ENCODE measurements at regions not wholly inside any gene's neighbourhood (a gene's known extent, or its start where the extent isn't known, plus 50 kb on each side); places are given as distances from the start of the nearest gene placed in this dataset.

DNA sequence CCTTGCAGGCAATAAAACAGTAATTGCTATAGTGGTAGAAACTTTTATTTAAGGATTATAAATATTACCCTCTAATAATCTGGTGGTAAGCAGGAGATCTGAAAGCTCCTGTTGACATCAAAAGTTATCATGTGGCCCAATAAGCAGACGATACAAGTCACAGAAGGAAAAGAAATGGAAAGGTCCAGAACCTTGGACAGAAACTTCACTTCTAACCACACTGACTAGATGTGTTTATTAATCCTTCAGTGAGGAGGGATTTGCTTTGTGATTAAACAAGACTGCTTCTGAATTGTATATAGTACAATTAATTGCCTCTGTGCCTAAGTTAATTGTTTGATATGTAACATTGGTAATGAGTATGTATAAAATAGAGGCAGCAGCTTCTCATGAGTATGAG lies 652.7 kb upstream of the MIS18BP1 start:
- no peak for TF ChIP-seq PPARA (CRISPR knock-in tag; IDR thresholded peaks at IDR 0.05; ENCODE audit: borderline replicate concordance)
- no peak for TF ChIP-seq BACH2 (CRISPR knock-in tag; IDR thresholded peaks at IDR 0.05; ENCODE audit: borderline replicate concordance)
- no peak for TF ChIP-seq ZNF565 (CRISPR knock-in tag; conservative IDR thresholded peaks at IDR 0.05; ENCODE audit: low read depth)
- no peak for TF ChIP-seq ESRRG (CRISPR knock-in tag; IDR thresholded peaks at IDR 0.05)
- no peak for TF ChIP-seq ISL1 (CRISPR knock-in tag; IDR thresholded peaks at IDR 0.05)
- TF ChIP-seq OSR1 (CRISPR knock-in tag; IDR thresholded peaks at IDR 0.05): no peak
- TF ChIP-seq, protein P1, sequence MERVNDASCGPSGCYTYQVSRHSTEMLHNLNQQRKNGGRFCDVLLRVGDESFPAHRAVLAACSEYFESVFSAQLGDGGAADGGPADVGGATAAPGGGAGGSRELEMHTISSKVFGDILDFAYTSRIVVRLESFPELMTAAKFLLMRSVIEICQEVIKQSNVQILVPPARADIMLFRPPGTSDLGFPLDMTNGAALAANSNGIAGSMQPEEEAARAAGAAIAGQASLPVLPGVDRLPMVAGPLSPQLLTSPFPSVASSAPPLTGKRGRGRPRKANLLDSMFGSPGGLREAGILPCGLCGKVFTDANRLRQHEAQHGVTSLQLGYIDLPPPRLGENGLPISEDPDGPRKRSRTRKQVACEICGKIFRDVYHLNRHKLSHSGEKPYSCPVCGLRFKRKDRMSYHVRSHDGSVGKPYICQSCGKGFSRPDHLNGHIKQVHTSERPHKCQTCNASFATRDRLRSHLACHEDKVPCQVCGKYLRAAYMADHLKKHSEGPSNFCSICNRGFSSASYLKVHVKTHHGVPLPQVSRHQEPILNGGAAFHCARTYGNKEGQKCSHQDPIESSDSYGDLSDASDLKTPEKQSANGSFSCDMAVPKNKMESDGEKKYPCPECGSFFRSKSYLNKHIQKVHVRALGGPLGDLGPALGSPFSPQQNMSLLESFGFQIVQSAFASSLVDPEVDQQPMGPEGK (CRISPR knock-in tag; IDR thresholded peaks at IDR 0.05; ENCODE audit: borderline replicate concordance): no peak
- no peak for TF ChIP-seq GLIS3 (CRISPR knock-in tag; IDR thresholded peaks at IDR 0.05)
- TF ChIP-seq ZFP3 (CRISPR knock-in tag; IDR thresholded peaks at IDR 0.05): no peak
- no peak for TF ChIP-seq RARB (CRISPR knock-in tag; IDR thresholded peaks at IDR 0.05)
- TF ChIP-seq, protein P2, sequence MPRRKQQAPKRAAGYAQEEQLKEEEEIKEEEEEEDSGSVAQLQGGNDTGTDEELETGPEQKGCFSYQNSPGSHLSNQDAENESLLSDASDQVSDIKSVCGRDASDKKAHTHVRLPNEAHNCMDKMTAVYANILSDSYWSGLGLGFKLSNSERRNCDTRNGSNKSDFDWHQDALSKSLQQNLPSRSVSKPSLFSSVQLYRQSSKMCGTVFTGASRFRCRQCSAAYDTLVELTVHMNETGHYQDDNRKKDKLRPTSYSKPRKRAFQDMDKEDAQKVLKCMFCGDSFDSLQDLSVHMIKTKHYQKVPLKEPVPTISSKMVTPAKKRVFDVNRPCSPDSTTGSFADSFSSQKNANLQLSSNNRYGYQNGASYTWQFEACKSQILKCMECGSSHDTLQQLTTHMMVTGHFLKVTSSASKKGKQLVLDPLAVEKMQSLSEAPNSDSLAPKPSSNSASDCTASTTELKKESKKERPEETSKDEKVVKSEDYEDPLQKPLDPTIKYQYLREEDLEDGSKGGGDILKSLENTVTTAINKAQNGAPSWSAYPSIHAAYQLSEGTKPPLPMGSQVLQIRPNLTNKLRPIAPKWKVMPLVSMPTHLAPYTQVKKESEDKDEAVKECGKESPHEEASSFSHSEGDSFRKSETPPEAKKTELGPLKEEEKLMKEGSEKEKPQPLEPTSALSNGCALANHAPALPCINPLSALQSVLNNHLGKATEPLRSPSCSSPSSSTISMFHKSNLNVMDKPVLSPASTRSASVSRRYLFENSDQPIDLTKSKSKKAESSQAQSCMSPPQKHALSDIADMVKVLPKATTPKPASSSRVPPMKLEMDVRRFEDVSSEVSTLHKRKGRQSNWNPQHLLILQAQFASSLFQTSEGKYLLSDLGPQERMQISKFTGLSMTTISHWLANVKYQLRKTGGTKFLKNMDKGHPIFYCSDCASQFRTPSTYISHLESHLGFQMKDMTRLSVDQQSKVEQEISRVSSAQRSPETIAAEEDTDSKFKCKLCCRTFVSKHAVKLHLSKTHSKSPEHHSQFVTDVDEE (CRISPR knock-in tag; IDR thresholded peaks at IDR 0.05): no peak
